BLaER1 (cell line): ENCODE measurements at regions not wholly inside any gene's neighbourhood (a gene's known extent, or its start where the extent isn't known, plus 50 kb on each side); places are given as distances from the start of the nearest gene placed in this dataset.
"Not testable (repeated sequence)": the region's sequence is repeated elsewhere in the genome, so short reads cannot be mapped to it uniquely, and the experiment has no call there.

ENCODE experiments used
- H3K27ac ChIP-seq: shearing (Covaris generic); formaldehyde crosslinking; 2 replicates; pipeline ENCODE4 v1.8.1; 2022
- H3K27me3 ChIP-seq: shearing (Covaris generic); formaldehyde crosslinking; 2 replicates; pipeline ENCODE4 v1.8.1; 2022
- H3K36me3 ChIP-seq: shearing (Covaris generic); formaldehyde crosslinking; 2 replicates; pipeline ENCODE4 v1.8.1; 2022
- H3K4me1 ChIP-seq: shearing (Covaris generic); formaldehyde crosslinking; 2 replicates; pipeline ENCODE4 v1.8.1; 2022
- H3K4me2 ChIP-seq: shearing (Covaris generic); formaldehyde crosslinking; 2 replicates; pipeline ENCODE4 v1.8.1; 2022
- H3K4me3 ChIP-seq: shearing (Covaris generic); formaldehyde crosslinking; 2 replicates; pipeline ENCODE4 v1.8.1; 2022
- H3K9ac ChIP-seq: shearing (Covaris generic); formaldehyde crosslinking; 2 replicates; pipeline ENCODE4 v1.8.1; 2022
- H3K9me3 ChIP-seq: shearing (Covaris generic); formaldehyde crosslinking; 2 replicates; pipeline ENCODE4 v1.8.1; 2022
- H4K20me1 ChIP-seq: shearing (Covaris generic); formaldehyde crosslinking; 2 replicates; pipeline ENCODE4 v1.8.1; 2022
- Cebpa-rat ChIP-seq: shearing (Covaris generic); IDR thresholded peaks from 2 replicates; pipeline ENCODE4 v1.8.1; 2022

DNA sequence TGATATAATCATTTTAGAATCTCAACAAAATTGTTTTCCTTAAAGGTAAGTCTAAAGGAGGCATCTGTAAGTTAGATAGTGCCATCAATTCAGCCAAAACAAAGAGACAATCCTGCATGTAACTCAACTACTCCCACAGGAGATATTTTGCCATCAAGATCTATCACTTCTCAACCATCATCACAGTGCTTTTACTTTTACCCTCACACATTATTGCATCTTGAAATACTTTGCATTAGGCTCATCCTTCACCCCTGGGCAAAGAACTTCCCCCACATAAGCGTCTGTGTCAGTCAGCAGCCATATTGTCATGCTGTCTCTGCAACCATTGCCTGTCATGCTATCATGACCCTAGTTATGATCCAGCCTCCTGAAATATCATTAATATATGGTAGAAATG, 54.9 kb upstream of the NLGN1 start:
- no peak for TF ChIP-seq Cebpa-rat

DNA sequence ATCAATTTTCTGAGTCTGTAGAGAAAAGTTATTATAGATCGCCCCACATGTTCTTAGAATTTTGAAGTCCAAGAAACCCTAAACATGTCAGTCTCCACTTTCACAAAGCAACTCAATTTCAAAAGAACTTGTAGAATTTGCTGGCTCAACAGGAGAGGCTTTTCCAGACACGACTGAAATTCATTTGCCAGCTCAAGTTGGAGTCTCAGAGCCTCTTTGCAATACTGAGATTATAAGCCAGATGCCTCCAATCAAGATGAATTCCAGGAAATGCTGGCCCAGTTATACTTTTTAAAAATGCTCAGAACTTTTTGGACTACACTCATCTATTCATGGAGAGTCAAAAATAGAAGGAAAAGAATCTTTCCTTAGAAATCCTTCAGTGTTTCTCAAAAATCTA, 56.9 kb upstream of the NLGN1 start:
- Histone ChIP-seq H3K36me3 (no peaks in the 10 kb centered on the region), H3K4me3 (no peak overlapping the region), H4K20me1 (no peaks in the 10 kb centered on the region), H3K4me1 (no peaks in the 10 kb centered on the region), H3K9me3 (no peaks in the 10 kb centered on the region), H3K27me3 (no peaks in the 10 kb centered on the region), H3K4me2 (no peak overlapping the region), H3K27ac (no peak overlapping the region), H3K9ac (no peak overlapping the region)
- no peak for TF ChIP-seq Cebpa-rat

More for the DNA sequence above, 54.9 kb upstream of the NLGN1 start:
- H3K4me2 ChIP-seq, result no peak overlapping the region
- H3K27me3 ChIP-seq, result no peaks in the 10 kb centered on the region
- H4K20me1 ChIP-seq, result no peaks in the 10 kb centered on the region
- no peak overlapping the region for H3K9ac ChIP-seq
- no peaks in the 10 kb centered on the region for H3K9me3 ChIP-seq
- no peaks in the 10 kb centered on the region for H3K4me1 ChIP-seq
- H3K27ac ChIP-seq, result no peak overlapping the region
- no peak overlapping the region for H3K4me3 ChIP-seq
- H3K36me3 ChIP-seq, result no peaks in the 10 kb centered on the region

DNA sequence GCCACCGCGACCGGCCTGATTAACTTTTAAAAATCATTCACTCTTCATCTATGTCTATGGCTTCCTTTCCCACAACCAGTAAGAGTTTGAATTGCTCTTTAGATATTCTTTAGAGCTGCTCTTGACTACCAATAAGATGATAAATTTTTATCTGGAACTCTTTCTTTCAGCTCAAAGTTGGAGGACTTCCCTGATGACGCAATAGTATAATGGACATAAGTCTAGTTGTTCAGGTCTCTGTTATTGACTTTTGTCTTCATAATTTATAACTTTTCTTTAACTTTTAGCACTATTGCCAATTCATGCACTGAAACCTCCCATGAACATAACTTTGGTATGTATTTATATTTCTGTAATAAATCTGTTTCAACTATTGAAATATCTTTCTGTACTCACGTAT, 61.3 kb upstream of the NLGN1 start:
- no peak overlapping the region for H3K9ac ChIP-seq
- no peak overlapping the region for H3K27ac ChIP-seq
- H4K20me1 ChIP-seq, result no peaks in the 10 kb centered on the region
- no peaks in the 10 kb centered on the region for H3K9me3 ChIP-seq
- no peaks in the 10 kb centered on the region for H3K4me1 ChIP-seq
- no peak overlapping the region for H3K4me2 ChIP-seq
- TF ChIP-seq Cebpa-rat, result peak; percentile 53; the same call in 1 of the 2 replicates
- no peaks in the 10 kb centered on the region for H3K27me3 ChIP-seq
- H3K4me3 ChIP-seq, result no peak overlapping the region
- H3K36me3 ChIP-seq, result no peaks in the 10 kb centered on the region

DNA sequence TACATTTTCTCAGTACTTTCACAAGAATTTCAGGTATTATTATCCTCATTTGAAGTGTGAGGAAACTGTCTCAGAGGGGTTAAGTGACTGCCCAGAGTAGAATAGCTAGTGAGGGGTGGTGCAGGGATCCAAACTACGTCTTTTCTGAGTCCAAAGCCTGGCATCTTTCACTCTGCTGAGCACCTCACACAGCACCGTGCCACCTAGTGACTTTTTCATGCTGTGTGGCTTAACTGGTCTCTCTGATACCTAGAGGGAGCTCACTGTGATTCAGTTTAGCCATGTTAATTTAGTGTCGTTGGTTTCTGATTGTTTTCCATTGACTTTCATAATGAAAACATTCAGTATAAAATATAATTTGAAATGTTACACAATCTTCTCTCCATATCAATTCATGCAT, 91.4 kb upstream of the NLGN1 start:
- TF ChIP-seq Cebpa-rat, result no peak
- no peak overlapping the region for H3K4me2 ChIP-seq
- no peaks in the 10 kb centered on the region for H3K36me3 ChIP-seq
- H4K20me1 ChIP-seq, result no peaks in the 10 kb centered on the region
- H3K4me3 ChIP-seq, result no peak overlapping the region
- no peaks in the 10 kb centered on the region for H3K9me3 ChIP-seq
- no peaks in the 10 kb centered on the region for H3K27me3 ChIP-seq
- no peaks in the 10 kb centered on the region for H3K4me1 ChIP-seq
- no peak overlapping the region for H3K27ac ChIP-seq
- no peak overlapping the region for H3K9ac ChIP-seq

DNA sequence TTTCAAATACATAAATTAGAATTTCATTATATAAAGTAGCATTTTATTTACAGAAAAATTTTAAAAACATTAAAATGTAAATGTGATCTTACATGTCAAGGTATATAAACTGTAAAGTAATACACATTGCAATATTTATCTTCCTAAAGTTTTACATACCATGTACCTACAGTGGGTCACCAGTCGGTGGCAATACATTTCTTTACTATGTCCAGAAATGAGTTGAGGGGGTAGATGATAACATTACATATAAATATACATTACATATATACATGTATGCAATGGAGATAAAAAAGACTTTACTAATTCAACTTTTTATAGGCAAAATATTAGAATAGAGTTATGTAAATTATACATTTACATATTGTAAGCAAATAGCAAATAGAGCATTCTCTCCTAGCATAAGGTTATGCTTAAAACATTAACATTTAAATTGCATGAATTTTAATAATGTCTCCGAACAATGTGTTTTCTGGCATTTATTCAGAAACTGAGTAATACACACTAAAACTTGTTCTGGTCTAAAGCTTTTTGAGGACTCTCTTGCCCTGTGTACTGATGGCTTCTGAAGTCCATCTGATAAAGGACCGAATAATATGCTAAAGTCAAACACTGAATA, 93.3 kb upstream of the NLGN1 start:
- Histone ChIP-seq H3K27ac (no peak overlapping the region), H3K9me3 (no peaks in the 10 kb centered on the region), H3K4me3 (no peak overlapping the region), H3K9ac (no peak overlapping the region), H4K20me1 (no peaks in the 10 kb centered on the region), H3K36me3 (no peaks in the 10 kb centered on the region), H3K4me2 (no peak overlapping the region), H3K4me1 (no peaks in the 10 kb centered on the region), H3K27me3 (no peaks in the 10 kb centered on the region)
- no peak for TF ChIP-seq Cebpa-rat

DNA sequence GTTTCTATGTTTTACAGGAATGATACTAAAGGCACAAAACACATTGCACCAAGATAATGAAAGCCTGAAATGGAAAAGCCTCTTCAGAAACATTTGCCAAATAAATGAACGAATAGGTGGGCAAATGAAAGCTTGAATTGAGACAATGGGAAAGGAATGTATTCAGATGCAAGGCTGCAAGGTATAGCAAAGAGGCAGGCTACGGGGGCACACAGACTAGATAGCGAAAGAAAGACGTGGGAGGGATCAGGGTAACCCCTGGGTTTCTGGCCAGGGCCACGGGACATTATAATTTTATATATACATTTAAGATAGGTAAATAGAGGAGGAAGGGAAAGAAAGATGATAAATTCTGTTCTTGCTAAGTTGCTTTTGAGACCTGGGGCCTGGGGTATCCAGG, 95.9 kb upstream of the NLGN1 start:
- no peaks in the 10 kb centered on the region for H4K20me1 ChIP-seq
- TF ChIP-seq Cebpa-rat, result no peak
- no peak overlapping the region for H3K4me3 ChIP-seq
- H3K9me3 ChIP-seq, result no peaks in the 10 kb centered on the region
- H3K9ac ChIP-seq, result no peak overlapping the region
- no peak overlapping the region for H3K27ac ChIP-seq
- H3K27me3 ChIP-seq, result no peaks in the 10 kb centered on the region
- no peak overlapping the region for H3K4me2 ChIP-seq
- H3K4me1 ChIP-seq, result no peaks in the 10 kb centered on the region
- no peaks in the 10 kb centered on the region for H3K36me3 ChIP-seq

DNA sequence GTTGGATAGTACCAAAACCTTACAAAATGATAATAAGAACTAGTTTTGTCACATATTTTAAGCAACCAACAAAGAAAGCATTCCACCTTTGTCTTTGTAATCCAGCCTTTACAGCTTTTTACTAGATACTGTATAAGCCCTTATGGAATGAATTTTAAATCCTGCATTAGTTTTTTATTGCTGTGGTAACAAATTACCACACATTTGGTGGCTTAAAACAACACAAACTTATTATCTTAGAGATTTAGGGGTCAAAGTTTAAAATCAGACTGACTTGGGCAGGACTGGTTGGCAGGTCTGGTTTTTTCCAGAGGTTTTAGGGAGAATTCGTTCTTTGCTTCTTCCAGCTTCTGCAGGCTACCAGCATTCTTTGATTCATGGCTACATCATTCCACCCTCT, 108.5 kb upstream of the NLGN1 start:
- Histone ChIP-seq H3K36me3 (no peaks in the 10 kb centered on the region), H3K4me1 (no peaks in the 10 kb centered on the region), H3K9ac (no peak overlapping the region), H3K4me2 (no peak overlapping the region), H3K9me3 (no peaks in the 10 kb centered on the region), H4K20me1 (no peaks in the 10 kb centered on the region), H3K27ac (no peak overlapping the region), H3K27me3 (no peaks in the 10 kb centered on the region), H3K4me3 (no peak overlapping the region)
- no peak for TF ChIP-seq Cebpa-rat

DNA sequence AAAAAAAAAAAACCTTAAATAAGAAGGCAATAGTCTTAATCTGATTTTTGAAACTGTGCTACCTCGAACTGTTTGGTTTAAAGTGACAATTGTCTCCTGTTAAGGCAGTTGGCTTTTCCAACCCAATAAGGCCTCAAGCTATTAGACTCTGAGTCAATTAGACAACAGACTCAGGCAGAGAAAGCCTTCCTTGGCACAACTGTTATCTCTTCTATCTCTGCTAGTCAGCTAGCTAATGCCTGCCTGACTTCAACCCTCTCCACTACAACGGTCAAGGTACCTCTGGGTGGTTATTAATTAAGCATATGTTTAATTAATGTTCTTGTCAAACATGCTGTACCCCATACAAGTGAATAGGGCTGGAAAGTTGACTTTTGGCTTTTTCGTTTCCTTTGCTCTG, 110.2 kb upstream of the NLGN1 start:
- no peaks in the 10 kb centered on the region for H3K9me3 ChIP-seq
- H3K4me3 ChIP-seq, result no peak overlapping the region
- no peak overlapping the region for H3K4me2 ChIP-seq
- H3K9ac ChIP-seq, result no peak overlapping the region
- H3K27ac ChIP-seq, result no peak overlapping the region
- no peaks in the 10 kb centered on the region for H4K20me1 ChIP-seq
- TF ChIP-seq Cebpa-rat, result no peak
- no peaks in the 10 kb centered on the region for H3K27me3 ChIP-seq
- no peaks in the 10 kb centered on the region for H3K36me3 ChIP-seq
- H3K4me1 ChIP-seq, result no peaks in the 10 kb centered on the region

DNA sequence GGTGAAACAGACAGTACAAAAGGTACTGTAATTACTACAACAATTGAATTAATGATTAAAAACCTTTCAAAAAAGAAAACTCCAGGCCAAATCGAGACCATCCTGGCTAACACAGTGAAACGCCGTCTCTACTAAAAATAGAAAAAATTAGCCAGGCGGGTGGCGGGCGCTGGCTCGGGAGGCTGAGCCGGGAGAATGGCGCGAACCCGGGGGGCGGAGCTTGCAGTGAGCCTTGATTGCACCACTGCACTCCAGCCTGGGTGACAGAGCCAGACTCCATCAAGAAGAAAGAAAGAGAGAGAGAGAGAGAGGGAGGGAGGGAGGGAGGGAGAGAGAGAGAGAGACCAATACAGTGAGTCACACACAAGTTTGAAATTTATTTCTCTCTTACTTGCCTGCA, 111.0 kb upstream of the NLGN1 start:
- H4K20me1 ChIP-seq, H3K4me1 ChIP-seq, H3K4me3 ChIP-seq, H3K9me3 ChIP-seq, H3K27ac ChIP-seq, H3K36me3 ChIP-seq, H3K4me2 ChIP-seq, H3K9ac ChIP-seq, H3K27me3 ChIP-seq: not testable (repeated sequence)

DNA sequence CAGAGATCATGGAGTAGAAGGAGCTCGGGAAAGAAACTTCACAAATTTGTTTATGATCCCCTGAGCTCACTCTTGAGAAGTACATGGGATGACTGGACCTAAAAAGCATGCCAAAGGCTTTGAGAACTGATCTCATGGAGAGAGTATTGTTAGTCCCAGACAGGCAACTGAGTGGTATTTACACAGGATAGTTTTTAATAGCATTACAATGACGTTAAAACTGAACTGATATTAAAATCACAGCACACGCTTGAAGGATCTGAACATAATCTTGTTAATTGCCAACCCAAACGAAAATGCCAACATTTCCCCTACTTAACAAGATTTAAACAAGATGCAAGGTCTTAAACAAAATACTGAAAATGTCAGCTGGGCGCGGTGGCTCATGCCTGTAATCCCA, 113.2 kb upstream of the NLGN1 start:
- H3K4me2 ChIP-seq, result no peak overlapping the region
- no peaks in the 10 kb centered on the region for H4K20me1 ChIP-seq
- H3K27ac ChIP-seq, result no peak overlapping the region
- H3K4me1 ChIP-seq, result no peaks in the 10 kb centered on the region
- no peaks in the 10 kb centered on the region for H3K36me3 ChIP-seq
- H3K9me3 ChIP-seq, result no peaks in the 10 kb centered on the region
- H3K27me3 ChIP-seq, result no peaks in the 10 kb centered on the region
- H3K9ac ChIP-seq, result no peak overlapping the region
- TF ChIP-seq Cebpa-rat, result no peak
- no peak overlapping the region for H3K4me3 ChIP-seq

DNA sequence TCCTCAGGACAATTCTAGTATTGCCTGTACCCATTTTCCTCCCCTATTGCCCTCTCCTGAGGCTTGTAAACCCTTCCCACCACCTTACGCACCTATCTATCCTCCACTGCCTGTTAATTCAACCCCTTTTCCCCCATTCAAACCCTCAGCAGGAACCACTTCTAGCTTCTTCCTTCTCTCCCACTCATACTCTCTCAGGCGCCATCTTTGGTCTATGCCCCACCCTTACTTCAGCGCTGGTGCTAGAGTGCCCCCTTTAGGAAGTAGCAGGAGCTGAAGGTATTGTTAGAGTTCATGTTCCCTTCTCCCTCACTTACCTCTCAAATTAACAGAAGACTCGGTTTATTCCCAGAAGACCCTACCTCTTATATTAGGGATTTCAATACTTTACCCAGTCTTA, 121.8 kb upstream of the NLGN1 start:
- TF ChIP-seq Cebpa-rat, result no peak

More for the DNA sequence above, 121.8 kb upstream of the NLGN1 start:
- H3K4me3 ChIP-seq, result no peak overlapping the region
- H3K4me1 ChIP-seq, result no peaks in the 10 kb centered on the region
- no peaks in the 10 kb centered on the region for H3K36me3 ChIP-seq
- no peaks in the 10 kb centered on the region for H3K27me3 ChIP-seq
- H3K9ac ChIP-seq, result no peak overlapping the region
- no peak overlapping the region for H3K4me2 ChIP-seq
- H4K20me1 ChIP-seq, result no peaks in the 10 kb centered on the region
- no peaks in the 10 kb centered on the region for H3K9me3 ChIP-seq
- H3K27ac ChIP-seq, result no peak overlapping the region
